GM18508 (cell line): ENCODE measurements at regions not wholly inside any gene's neighbourhood (a gene's known extent, or its start where the extent isn't known, plus 50 kb on each side); places are given as distances from the start of the nearest gene placed in this dataset.

Source experiments
- ATAC-seq: cut with Tn5 transposase; IDR thresholded peaks from one replicate; pipeline ENCODE4 v1.9.1; 2021; ENCODE audit warnings: moderate number of reproducible peaks; ENCODE audit not compliant: insufficient read depth, unreplicated experiment

- no peak for ATAC-seq
Observed at GRCh38 chr11:128236506-128237498, 350.6 kb downstream of the ETS1 start.

- no peak for ATAC-seq
Observed at GRCh38 chr11:128235958-128236357, 351.4 kb downstream of the ETS1 start.

- ATAC-seq = no peak
Observed at GRCh38 chr11:128235426-128235825, 351.9 kb downstream of the ETS1 start.

GRCh38 chr11:128234143-128234542 lies 353.2 kb downstream of the ETS1 start:
- no peak for ATAC-seq

- ATAC-seq = no peak
Observed at GRCh38 chr11:128232588-128232987, 354.8 kb downstream of the ETS1 start.

GRCh38 chr11:128231845-128232410 lies 355.4 kb downstream of the ETS1 start:
- ATAC-seq = no peak

GRCh38 chr11:128227466-128227865 lies 359.9 kb downstream of the ETS1 start:
- no peak for ATAC-seq

- ATAC-seq = no peak
Observed at GRCh38 chr11:128226106-128226716, 361.1 kb downstream of the ETS1 start.

- ATAC-seq = no peak
Observed at GRCh38 chr11:128222245-128222884, 365.0 kb downstream of the ETS1 start.

GRCh38 chr11:128219731-128220120 lies 367.6 kb downstream of the ETS1 start:
- ATAC-seq = no peak

- no peak for ATAC-seq
Observed at GRCh38 chr11:128216198-128216597, 371.2 kb downstream of the ETS1 start.

GRCh38 chr11:128215238-128215882 lies 372.0 kb downstream of the ETS1 start:
- ATAC-seq = no peak

GRCh38 chr11:128214263-128214662 lies 373.1 kb downstream of the ETS1 start:
- ATAC-seq = no peak

- no peak for ATAC-seq
Observed at GRCh38 chr11:128213461-128213860, 373.9 kb downstream of the ETS1 start.

- no peak for ATAC-seq
Observed at GRCh38 chr11:128212324-128212723, 375.0 kb downstream of the ETS1 start.

- no peak for ATAC-seq
Observed at GRCh38 chr11:128210148-128210940, 377.0 kb downstream of the ETS1 start.

GRCh38 chr11:128209138-128209435 lies 378.3 kb downstream of the ETS1 start:
- ATAC-seq = no peak

- ATAC-seq = no peak
Observed at GRCh38 chr11:128208329-128209137, 378.8 kb downstream of the ETS1 start.

GRCh38 chr11:128207861-128208321 lies 379.5 kb downstream of the ETS1 start:
- ATAC-seq = no peak
